ENCODE measurements at regions not wholly inside any gene's neighbourhood (a gene's known extent, or its start where the extent isn't known, plus 50 kb on each side); places are given as distances from the start of the nearest gene placed in this dataset.

DNA sequence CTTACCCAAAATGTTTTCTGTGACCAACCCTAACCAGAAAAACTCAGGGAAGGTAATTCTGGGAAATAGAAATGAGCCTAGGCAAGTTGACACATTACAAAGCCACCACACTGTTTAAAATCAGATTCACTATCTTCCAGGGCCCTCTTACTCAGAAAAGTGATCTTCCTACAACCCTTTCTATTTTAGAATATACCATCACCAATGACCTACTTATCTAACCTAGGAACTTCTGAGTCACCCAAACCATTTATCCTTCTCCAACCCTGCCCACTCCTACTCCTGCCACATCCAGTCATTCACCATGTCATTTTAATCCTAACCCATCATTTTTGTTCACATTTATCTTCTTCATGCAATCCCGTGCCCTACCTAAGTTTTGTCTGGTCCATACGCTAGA, 89.9 kb downstream of the FTHL17 start:
- TF ChIP-seq CTCF (IDR thresholded peaks at IDR 0.05 in 2 of 3, conservative IDR thresholded peaks at IDR 0.05 in 1 of 3; ENCODE audit: borderline replicate concordance in 1 of 3, insufficient read depth in 1 of 3, low read depth in 2 of 3, low read length in 2 of 3) (no peak), FOSL1 (IDR thresholded peaks at IDR 0.05; ENCODE audit: low read depth) (no peak), ELF1 (IDR thresholded peaks at IDR 0.05; ENCODE audit: borderline replicate concordance, low read depth) (no peak), EZH2 (IDR thresholded peaks at IDR 0.05) (no peak), POLR2A (IDR thresholded peaks at IDR 0.05; ENCODE audit: borderline replicate concordance, extremely low read depth, insufficient read depth, insufficient read length) (no peak), CEBPB (IDR thresholded peaks at IDR 0.05; ENCODE audit: low read depth) (no peak)
- TF ChIP-seq, protein P1, sequence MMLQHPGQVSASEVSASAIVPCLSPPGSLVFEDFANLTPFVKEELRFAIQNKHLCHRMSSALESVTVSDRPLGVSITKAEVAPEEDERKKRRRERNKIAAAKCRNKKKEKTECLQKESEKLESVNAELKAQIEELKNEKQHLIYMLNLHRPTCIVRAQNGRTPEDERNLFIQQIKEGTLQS (IDR thresholded peaks at IDR 0.05) = no peak
- TF ChIP-seq, protein P2, sequence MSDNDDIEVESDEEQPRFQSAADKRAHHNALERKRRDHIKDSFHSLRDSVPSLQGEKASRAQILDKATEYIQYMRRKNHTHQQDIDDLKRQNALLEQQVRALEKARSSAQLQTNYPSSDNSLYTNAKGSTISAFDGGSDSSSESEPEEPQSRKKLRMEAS (IDR thresholded peaks at IDR 0.05) = no peak

Data from HCT116 (cell line).